ENCODE measurements at regions not wholly inside any gene's neighbourhood (a gene's known extent, or its start where the extent isn't known, plus 50 kb on each side); places are given as distances from the start of the nearest gene placed in this dataset.

GRCh38 chr13:74023484-74023883, 110.7 kb downstream of the KLF12 start:
- no peak for TF ChIP-seq CTCF (IDR thresholded peaks at IDR 0.05; ENCODE audit: insufficient read depth, low read length, poor library complexity, severe bottlenecking)
- H3K27me3 ChIP-seq (ENCODE audit: control insufficient read depth, insufficient read depth, low read length): no peaks in the 10 kb centered on the region
- no peak overlapping the region for H3K4me3 ChIP-seq (ENCODE audit: low read depth, low read length)
- no peak for DNase-seq (ENCODE audit: low read depth)
- no peaks in the 10 kb centered on the region for H3K36me3 ChIP-seq (ENCODE audit: control insufficient read depth, insufficient read depth, low read length)

GRCh38 chr13:74021505-74021904, 112.7 kb downstream of the KLF12 start:
- Histone ChIP-seq H3K4me3 (ENCODE audit: low read depth, low read length) (no peak overlapping the region), H3K36me3 (ENCODE audit: control insufficient read depth, insufficient read depth, low read length) (no peaks in the 10 kb centered on the region), H3K27me3 (ENCODE audit: control insufficient read depth, insufficient read depth, low read length) (no peaks in the 10 kb centered on the region)
- no peak for DNase-seq (ENCODE audit: low read depth)
- TF ChIP-seq CTCF (IDR thresholded peaks at IDR 0.05; ENCODE audit: insufficient read depth, low read length, poor library complexity, severe bottlenecking): no peak

GRCh38 chr13:74018062-74018431, 116.2 kb downstream of the KLF12 start:
- Histone ChIP-seq H3K4me3 (ENCODE audit: low read depth, low read length) (no peak overlapping the region), H3K36me3 (ENCODE audit: control insufficient read depth, insufficient read depth, low read length) (no peaks in the 10 kb centered on the region), H3K27me3 (ENCODE audit: control insufficient read depth, insufficient read depth, low read length) (no peaks in the 10 kb centered on the region)
- DNase-seq (ENCODE audit: low read depth): no peak
- TF ChIP-seq CTCF (IDR thresholded peaks at IDR 0.05; ENCODE audit: insufficient read depth, low read length, poor library complexity, severe bottlenecking): no peak

GRCh38 chr13:74017301-74018061, 116.7 kb downstream of the KLF12 start:
- no peak overlapping the region for H3K4me3 ChIP-seq (ENCODE audit: low read depth, low read length)
- H3K36me3 ChIP-seq (ENCODE audit: control insufficient read depth, insufficient read depth, low read length): no peaks in the 10 kb centered on the region
- no peaks in the 10 kb centered on the region for H3K27me3 ChIP-seq (ENCODE audit: control insufficient read depth, insufficient read depth, low read length)
- TF ChIP-seq CTCF (IDR thresholded peaks at IDR 0.05; ENCODE audit: insufficient read depth, low read length, poor library complexity, severe bottlenecking): no peak
- no peak for DNase-seq (ENCODE audit: low read depth)

GRCh38 chr13:74015137-74015536, 119.1 kb downstream of the KLF12 start:
- DNase-seq (ENCODE audit: low read depth): no peak
- TF ChIP-seq CTCF (IDR thresholded peaks at IDR 0.05; ENCODE audit: insufficient read depth, low read length, poor library complexity, severe bottlenecking): peak; percentile 11
- Histone ChIP-seq H3K27me3 (ENCODE audit: control insufficient read depth, insufficient read depth, low read length) (no peaks in the 10 kb centered on the region), H3K4me3 (ENCODE audit: low read depth, low read length) (no peak overlapping the region), H3K36me3 (ENCODE audit: control insufficient read depth, insufficient read depth, low read length) (no peaks in the 10 kb centered on the region)

- Histone ChIP-seq H3K4me3 (ENCODE audit: low read depth, low read length) (no peak overlapping the region), H3K27me3 (ENCODE audit: control insufficient read depth, insufficient read depth, low read length) (no peaks in the 10 kb centered on the region), H3K36me3 (ENCODE audit: control insufficient read depth, insufficient read depth, low read length) (no peaks in the 10 kb centered on the region)
- TF ChIP-seq CTCF (IDR thresholded peaks at IDR 0.05; ENCODE audit: insufficient read depth, low read length, poor library complexity, severe bottlenecking): no peak
- no peak for DNase-seq (ENCODE audit: low read depth)
These were observed 125.0 kb downstream of the KLF12 start for GRCh38 chr13:74009100-74009668.

All from kidney epithelial cell (primary cell).